ENCODE measurements at regions not wholly inside any gene's neighbourhood (a gene's known extent, or its start where the extent isn't known, plus 50 kb on each side); places are given as distances from the start of the nearest gene placed in this dataset.

GRCh38 chr4:10981576-10981975 is 297.0 kb upstream of the CLNK start:
- TF ChIP-seq CTCF (IDR thresholded peaks at IDR 0.05) (no peak), POLR2A (IDR thresholded peaks at IDR 0.05) (no peak)

Data from body of pancreas (tissue), 4 donors.